Adipocyte (in vitro differentiated cells): ENCODE measurements at regions not wholly inside any gene's neighbourhood (a gene's known extent, or its start where the extent isn't known, plus 50 kb on each side); places are given as distances from the start of the nearest gene placed in this dataset.

ENCODE experiments used
- DNase-seq: peaks from one replicate; pipeline ENCODE4 v3.0.0-alpha.2; 2015; ENCODE audit warnings: low read depth
- H3K27me3 ChIP-seq: replicated peaks from 2 replicates; pipeline ENCODE4 v1.7.0; 2013; ENCODE audit warnings: mild to moderate bottlenecking, low read length, moderate library complexity; ENCODE audit not compliant: control insufficient read depth, insufficient read depth
- H3K36me3 ChIP-seq: 2 replicates; pipeline ENCODE4 v1.7.0; 2013; ENCODE audit warnings: low read length, mild to moderate bottlenecking, moderate library complexity; ENCODE audit not compliant: control insufficient read depth, insufficient read depth, severe bottlenecking
- H3K4me1 ChIP-seq: 2 replicates; pipeline ENCODE4 v1.7.0; 2013; ENCODE audit warnings: mild to moderate bottlenecking, low read length, moderate library complexity; ENCODE audit not compliant: control insufficient read depth, insufficient read depth
- H3K4me3 ChIP-seq: 2 replicates; pipeline ENCODE4 v1.7.0; 2013; ENCODE audit warnings: mild to moderate bottlenecking, low read length, moderate library complexity
- H3K9ac ChIP-seq: 2 replicates; pipeline ENCODE4 v1.7.0; 2013; ENCODE audit warnings: mild to moderate bottlenecking, low read length, moderate library complexity
- H3K9me3 ChIP-seq: 2 replicates; pipeline ENCODE4 v1.7.0; 2013; ENCODE audit warnings: mild to moderate bottlenecking, low read length, moderate library complexity; ENCODE audit not compliant: control insufficient read depth

- DNase-seq, result no peak
- H3K4me3 ChIP-seq, result no peak overlapping the region
- H3K4me1 ChIP-seq, result no peaks in the 10 kb centered on the region
- no peaks in the 10 kb centered on the region for H3K27me3 ChIP-seq
- H3K9me3 ChIP-seq, result peaks cover 3% of the 10 kb centered on the region
- no peak overlapping the region for H3K9ac ChIP-seq
- H3K36me3 ChIP-seq, result no peaks in the 10 kb centered on the region
These were observed 419.2 kb downstream of the EPM2A start for GRCh38 chr6:145315982-145316600.

GRCh38 chr6:145318952-145319351, 416.4 kb downstream of the EPM2A start:
- no peaks in the 10 kb centered on the region for H3K27me3 ChIP-seq
- peaks cover 3% of the 10 kb centered on the region for H3K9me3 ChIP-seq
- no peak overlapping the region for H3K9ac ChIP-seq
- DNase-seq, result no peak
- H3K4me3 ChIP-seq, result no peak overlapping the region
- no peaks in the 10 kb centered on the region for H3K4me1 ChIP-seq
- H3K36me3 ChIP-seq, result no peaks in the 10 kb centered on the region

- DNase-seq, result no peak
These were observed 415.7 kb downstream of the EPM2A start for GRCh38 chr6:145319605-145320004.

GRCh38 chr6:145323646-145324045, 411.7 kb downstream of the EPM2A start:
- no peaks in the 10 kb centered on the region for H3K27me3 ChIP-seq
- DNase-seq, result peak; percentile 21
- no peak overlapping the region for H3K9ac ChIP-seq
- H3K4me3 ChIP-seq, result no peak overlapping the region
- no peaks in the 10 kb centered on the region for H3K9me3 ChIP-seq
- peaks cover 6% of the 10 kb centered on the region for H3K4me1 ChIP-seq
- no peaks in the 10 kb centered on the region for H3K36me3 ChIP-seq

More at GRCh38 chr6:145319605-145320004, 415.7 kb downstream of the EPM2A start:
- Histone ChIP-seq H3K27me3 (no peaks in the 10 kb centered on the region), H3K4me1 (no peaks in the 10 kb centered on the region), H3K36me3 (no peaks in the 10 kb centered on the region), H3K4me3 (no peak overlapping the region), H3K9me3 (peaks cover 3% of the 10 kb centered on the region), H3K9ac (no peak overlapping the region)

- H3K4me1 ChIP-seq, result peaks cover 6% of the 10 kb centered on the region
These were observed 407.7 kb downstream of the EPM2A start for GRCh38 chr6:145327586-145327985.

GRCh38 chr6:145329257-145329656, 406.1 kb downstream of the EPM2A start:
- Histone ChIP-seq H3K27me3 (no peaks in the 10 kb centered on the region), H3K9me3 (no peaks in the 10 kb centered on the region), H3K36me3 (no peaks in the 10 kb centered on the region), H3K4me3 (no peak overlapping the region), H3K4me1 (peaks cover 6% of the 10 kb centered on the region), H3K9ac (no peak overlapping the region)
- peak; percentile 7 for DNase-seq

More at GRCh38 chr6:145327586-145327985, 407.7 kb downstream of the EPM2A start:
- peak; percentile 16 for DNase-seq
- Histone ChIP-seq H3K9ac (no peak overlapping the region), H3K9me3 (no peaks in the 10 kb centered on the region), H3K27me3 (no peaks in the 10 kb centered on the region), H3K4me3 (no peak overlapping the region), H3K36me3 (no peaks in the 10 kb centered on the region)

GRCh38 chr6:145331066-145331465, 404.3 kb downstream of the EPM2A start:
- peaks cover 6% of the 10 kb centered on the region for H3K4me1 ChIP-seq
- H3K27me3 ChIP-seq, result no peaks in the 10 kb centered on the region
- H3K36me3 ChIP-seq, result no peaks in the 10 kb centered on the region
- H3K9ac ChIP-seq, result no peak overlapping the region
- no peak for DNase-seq
- H3K4me3 ChIP-seq, result no peak overlapping the region
- H3K9me3 ChIP-seq, result no peaks in the 10 kb centered on the region

- no peaks in the 10 kb centered on the region for H3K27me3 ChIP-seq
- no peaks in the 10 kb centered on the region for H3K36me3 ChIP-seq
- peaks cover 6% of the 10 kb centered on the region for H3K4me1 ChIP-seq
- H3K9me3 ChIP-seq, result no peaks in the 10 kb centered on the region
- no peak overlapping the region for H3K4me3 ChIP-seq
- H3K9ac ChIP-seq, result no peak overlapping the region
- peak; percentile 24 for DNase-seq
These were observed 403.3 kb downstream of the EPM2A start for GRCh38 chr6:145332011-145332410.

- Histone ChIP-seq H3K4me1 (no peaks in the 10 kb centered on the region), H3K27me3 (no peaks in the 10 kb centered on the region), H3K9me3 (no peaks in the 10 kb centered on the region), H3K36me3 (no peaks in the 10 kb centered on the region), H3K4me3 (no peak overlapping the region), H3K9ac (no peak overlapping the region)
- DNase-seq, result no peak
These were observed 399.2 kb downstream of the EPM2A start for GRCh38 chr6:145336119-145336518.

- Histone ChIP-seq H3K9me3 (no peaks in the 10 kb centered on the region), H3K36me3 (no peaks in the 10 kb centered on the region), H3K4me3 (no peak overlapping the region), H3K4me1 (no peaks in the 10 kb centered on the region), H3K27me3 (no peaks in the 10 kb centered on the region), H3K9ac (no peak overlapping the region)
- DNase-seq, result no peak
These were observed 396.2 kb downstream of the EPM2A start for GRCh38 chr6:145339089-145339488.

- Histone ChIP-seq H3K27me3 (no peaks in the 10 kb centered on the region), H3K9me3 (no peaks in the 10 kb centered on the region), H3K36me3 (no peaks in the 10 kb centered on the region), H3K9ac (no peak overlapping the region), H3K4me3 (no peak overlapping the region), H3K4me1 (no peaks in the 10 kb centered on the region)
- DNase-seq, result no peak
These were observed 395.1 kb downstream of the EPM2A start for GRCh38 chr6:145340256-145340655.

- H3K9me3 ChIP-seq, result no peaks in the 10 kb centered on the region
- DNase-seq, result no peak
- H3K4me3 ChIP-seq, result no peak overlapping the region
These were observed 390.2 kb downstream of the EPM2A start for GRCh38 chr6:145345094-145345493.

More at GRCh38 chr6:145345094-145345493, 390.2 kb downstream of the EPM2A start:
- H3K36me3 ChIP-seq, result no peaks in the 10 kb centered on the region
- H3K27me3 ChIP-seq, result no peaks in the 10 kb centered on the region
- H3K4me1 ChIP-seq, result no peaks in the 10 kb centered on the region
- no peak overlapping the region for H3K9ac ChIP-seq
